Stomach (tissue), 8 donors: ENCODE measurements at regions not wholly inside any gene's neighbourhood (a gene's known extent, or its start where the extent isn't known, plus 50 kb on each side); places are given as distances from the start of the nearest gene placed in this dataset.

Experiments used
- DNase-seq, 2 donors: peaks; one replicate each; pipeline versions ENCODE4 v3.0.0 to v3.0.0-alpha.2; 2013 to 2019
- H3K27ac ChIP-seq, 5 donors: fragments of 200-600 bp in 4 of 5; sonication (generic) in 4 of 5; one replicate each; pipeline ENCODE4 v1.5.1; 2013 to 2019; ENCODE audit warnings: mild to moderate bottlenecking in 1 of 5, moderate library complexity in 1 of 5
- H3K27me3 ChIP-seq, 3 donors: fragments of 200-600 bp; sonication (generic); one replicate each; pipeline ENCODE4 v1.5.1; 2017 to 2019; ENCODE audit warnings: mixed run types in 1 of 3
- H3K36me3 ChIP-seq, 4 donors: fragments of 200-600 bp; sonication (generic); 1 replicate in 3 of 4; 2 replicates in 1 of 4; pipeline ENCODE4 v1.5.1; 2016 to 2019
- H3K4me1 ChIP-seq, 4 donors: fragments of 200-600 bp; sonication (generic); one replicate each; pipeline ENCODE4 v1.5.1; 2016 to 2019
- H3K4me3 ChIP-seq, 4 donors: fragments of 200-600 bp; sonication (generic) in 3 of 4; one replicate each; pipeline ENCODE4 v1.5.1; 2016 to 2019; ENCODE audit warnings: mild to moderate bottlenecking in 1 of 4
- H3K9me3 ChIP-seq, 4 donors: fragments of 200-600 bp; sonication (generic); one replicate each; pipeline ENCODE4 v1.5.1; 2016 to 2019
- EP300 ChIP-seq: sonication (generic); formaldehyde crosslinking; IDR thresholded peaks from one replicate; pipeline ENCODE4 v1.6.1; 2017; ENCODE audit warnings: antibody characterized with exemption
- POLR2A ChIP-seq, 4 donors: fragments of 450-650 bp; IDR thresholded peaks; one replicate each; pipeline ENCODE4 v1.6.1; 2016; ENCODE audit warnings: antibody characterized with exemption in 4 of 4, control low read depth in 2 of 4, mild to moderate bottlenecking in 1 of 4, moderate library complexity in 1 of 4
- POLR2AphosphoS5 ChIP-seq, 3 donors: sonication (generic); formaldehyde crosslinking; IDR thresholded peaks; one replicate each; pipeline ENCODE4 v1.6.1; 2016; ENCODE audit warnings: antibody characterized with exemption in 3 of 3
- WGBS, 5 donors: extraction: QIAGEN DNeasy Blood & Tissue Kit in 3 of 5; methylation state at CpG; one replicate each; pipeline versions ENCODE4 v1.1.5 to v1.1.7; 2013 to 2018; 5-methylcytosine and 5-hydroxymethylcytosine counted together
- intact Hi-C: fragments of 100-400 bp; cut with DNase I; formaldehyde crosslinking; loops from one replicate; pipeline ENCODE4 v1.15.1; 2023; ENCODE audit warnings: low total_unique reads
- TF ChIP-seq, protein P1 (sequence below), 7 experiments: fragments of 450-650 bp in 4 of 7; fragments of 200-600 bp in 3 of 7; sonication (generic) in 3 of 7; IDR thresholded peaks; one replicate each; pipeline ENCODE4 v1.5.1; 2016 to 2019; ENCODE audit warnings: antibody characterized with exemption in 7 of 7, control low read depth in 2 of 7, mild to moderate bottlenecking in 1 of 7
- donor health status: healthy with polysubstance abuse.
- donor health status: Bipolar disorder and iron deficiency.
- donor health status: healthy.

GRCh38 chr13:67303661-67304333 lies 73.7 kb upstream of the PCDH9 start:
- no peak overlapping the region for H3K4me3 ChIP-seq
- WGBS, 5 donors = 56 to 66% (median 57%) methylated on average over 6 of the region's 6 CpGs
- no peak overlapping the region for H3K27ac ChIP-seq
- no peaks in the 10 kb centered on the region for H3K4me1 ChIP-seq
- no peak for DNase-seq
- TF ChIP-seq POLR2A (IDR thresholded peaks at IDR 0.05) (no peak), POLR2AphosphoS5 (IDR thresholded peaks at IDR 0.05) (no peak)
- TF ChIP-seq, protein P1, sequence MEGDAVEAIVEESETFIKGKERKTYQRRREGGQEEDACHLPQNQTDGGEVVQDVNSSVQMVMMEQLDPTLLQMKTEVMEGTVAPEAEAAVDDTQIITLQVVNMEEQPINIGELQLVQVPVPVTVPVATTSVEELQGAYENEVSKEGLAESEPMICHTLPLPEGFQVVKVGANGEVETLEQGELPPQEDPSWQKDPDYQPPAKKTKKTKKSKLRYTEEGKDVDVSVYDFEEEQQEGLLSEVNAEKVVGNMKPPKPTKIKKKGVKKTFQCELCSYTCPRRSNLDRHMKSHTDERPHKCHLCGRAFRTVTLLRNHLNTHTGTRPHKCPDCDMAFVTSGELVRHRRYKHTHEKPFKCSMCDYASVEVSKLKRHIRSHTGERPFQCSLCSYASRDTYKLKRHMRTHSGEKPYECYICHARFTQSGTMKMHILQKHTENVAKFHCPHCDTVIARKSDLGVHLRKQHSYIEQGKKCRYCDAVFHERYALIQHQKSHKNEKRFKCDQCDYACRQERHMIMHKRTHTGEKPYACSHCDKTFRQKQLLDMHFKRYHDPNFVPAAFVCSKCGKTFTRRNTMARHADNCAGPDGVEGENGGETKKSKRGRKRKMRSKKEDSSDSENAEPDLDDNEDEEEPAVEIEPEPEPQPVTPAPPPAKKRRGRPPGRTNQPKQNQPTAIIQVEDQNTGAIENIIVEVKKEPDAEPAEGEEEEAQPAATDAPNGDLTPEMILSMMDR (IDR thresholded peaks at IDR 0.05) = no peak
- intact Hi-C loops = no loop called here
- no peaks in the 10 kb centered on the region for H3K27me3 ChIP-seq
- peaks cover 0 to 5% (median 0%) of the 10 kb centered on the region in 4 donors for H3K9me3 ChIP-seq
- H3K36me3 ChIP-seq = no peaks in the 10 kb centered on the region

DNA sequence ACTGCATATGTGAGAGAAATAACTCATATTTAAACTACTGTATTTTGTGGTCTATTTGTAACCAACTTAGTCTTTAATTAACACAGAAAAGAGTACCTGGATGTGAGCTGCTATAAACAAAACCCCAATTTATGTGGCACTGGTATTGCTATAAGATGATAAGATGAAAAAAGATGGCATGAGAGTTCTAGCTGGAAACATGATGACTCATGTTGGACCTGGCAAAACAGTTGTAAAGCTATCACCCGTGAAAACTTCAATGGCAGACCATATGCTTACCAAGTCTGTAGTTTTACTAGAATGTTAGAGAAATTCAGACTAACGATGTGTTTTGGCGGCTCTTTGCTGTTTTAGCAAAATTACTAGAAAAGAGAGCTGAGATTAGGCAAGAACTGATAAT lies 69.6 kb upstream of the PCDH9 start:
- intact Hi-C loops = no loop called here

DNA sequence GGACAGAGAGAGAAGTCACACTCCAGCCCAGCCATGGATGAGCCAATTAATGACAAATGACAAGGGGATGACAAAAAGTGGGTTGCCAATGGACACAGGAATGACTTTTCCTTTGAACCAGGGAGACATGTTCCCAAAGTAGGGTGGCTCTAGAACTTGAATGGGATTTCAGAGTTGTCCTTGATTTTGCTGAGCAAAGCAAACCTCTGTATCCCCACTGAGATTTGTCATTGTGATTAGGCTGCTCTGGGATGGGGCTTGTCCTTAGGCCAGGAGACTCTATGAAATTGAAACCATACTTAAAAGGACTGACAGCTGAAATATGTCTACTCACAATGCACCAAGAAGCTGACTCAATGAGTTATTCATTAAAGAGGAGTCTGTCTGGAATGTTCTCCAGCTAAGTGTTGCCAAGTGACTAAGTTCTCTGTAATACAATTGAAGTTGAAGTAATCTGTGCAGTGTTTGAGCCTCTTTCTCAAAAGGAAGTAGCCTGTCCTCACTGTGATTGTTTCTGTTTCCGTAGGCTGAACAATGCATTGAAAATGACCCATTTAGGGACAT lies 69.0 kb upstream of the PCDH9 start:
- no peaks in the 10 kb centered on the region for H3K9me3 ChIP-seq
- DNase-seq = no peak
- TF ChIP-seq EP300 (no peak), POLR2AphosphoS5 (IDR thresholded peaks at IDR 0.05) (no peak), POLR2A (IDR thresholded peaks at IDR 0.05) (no peak)
- TF ChIP-seq, protein P1 (IDR thresholded peaks at IDR 0.05) = no peak
- intact Hi-C loops = no loop called here
- no peak overlapping the region for H3K27ac ChIP-seq
- H3K27me3 ChIP-seq = no peaks in the 10 kb centered on the region
- 56 to 87% (median 75%) methylated on average over 1 of the region's 1 CpG for WGBS, 5 donors
- no peaks in the 10 kb centered on the region for H3K36me3 ChIP-seq
- H3K4me3 ChIP-seq = no peak overlapping the region
- H3K4me1 ChIP-seq = no peaks in the 10 kb centered on the region

More for the DNA sequence above, 69.6 kb upstream of the PCDH9 start:
- DNase-seq = no peak
- no peaks in the 10 kb centered on the region for H3K4me1 ChIP-seq
- no peaks in the 10 kb centered on the region for H3K36me3 ChIP-seq
- no peaks in the 10 kb centered on the region for H3K27me3 ChIP-seq
- TF ChIP-seq EP300 (no peak), POLR2A (IDR thresholded peaks at IDR 0.05) (no peak), POLR2AphosphoS5 (IDR thresholded peaks at IDR 0.05) (no peak)
- TF ChIP-seq, protein P1 (IDR thresholded peaks at IDR 0.05) = no peak
- WGBS, 5 donors = 83 to 93% (median 91%) methylated on average over 3 of the region's 3 CpGs
- no peak overlapping the region for H3K27ac ChIP-seq
- no peaks in the 10 kb centered on the region for H3K9me3 ChIP-seq
- H3K4me3 ChIP-seq = no peak overlapping the region

DNA sequence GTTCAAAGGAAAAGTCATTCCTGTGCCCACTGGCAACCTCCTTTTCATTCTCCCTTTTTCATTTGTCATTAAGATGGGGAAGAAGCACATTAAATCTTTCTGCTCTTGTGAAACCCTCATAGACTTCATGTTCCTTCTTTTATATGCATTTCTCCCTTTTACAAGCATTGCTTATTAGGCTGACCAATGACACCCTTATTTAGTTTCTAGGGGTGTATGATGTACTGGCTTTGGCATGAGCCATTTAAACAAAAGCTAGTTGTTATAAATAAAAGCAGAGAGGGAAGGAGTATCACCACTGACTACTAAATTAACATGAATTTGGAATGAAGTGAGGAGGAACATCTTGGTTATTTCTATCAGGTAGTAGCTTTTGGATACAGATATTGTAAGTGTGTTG lies 68.2 kb upstream of the PCDH9 start:
- H3K4me1 ChIP-seq = no peaks in the 10 kb centered on the region
- no peak overlapping the region for H3K4me3 ChIP-seq
- H3K9me3 ChIP-seq = no peaks in the 10 kb centered on the region
- no peak overlapping the region for H3K27ac ChIP-seq
- DNase-seq = no peak
- H3K27me3 ChIP-seq = no peaks in the 10 kb centered on the region
- H3K36me3 ChIP-seq = no peaks in the 10 kb centered on the region
- intact Hi-C loops = no loop called here
- TF ChIP-seq POLR2AphosphoS5 (IDR thresholded peaks at IDR 0.05) = no peak
- TF ChIP-seq POLR2A (IDR thresholded peaks at IDR 0.05) = no peak
- TF ChIP-seq EP300 = no peak
- TF ChIP-seq, protein P1 (IDR thresholded peaks at IDR 0.05) = no peak
